ENCODE measurements at regions not wholly inside any gene's neighbourhood (a gene's known extent, or its start where the extent isn't known, plus 50 kb on each side); places are given as distances from the start of the nearest gene placed in this dataset.

GRCh38 chr18:56337507-56337906 is 300.9 kb downstream of the TXNL1 start:
- TF ChIP-seq BCLAF1 (IDR thresholded peaks at IDR 0.05; ENCODE audit: borderline replicate concordance in 1 of 2, control insufficient read depth in 1 of 2, low read depth in 2 of 2, low read length in 1 of 2), result no peak
- TF ChIP-seq CHD2 (IDR thresholded peaks at IDR 0.05; ENCODE audit: low read depth, low read length), result no peak
- TF ChIP-seq ZNF395 (CRISPR knock-in tag; IDR thresholded peaks at IDR 0.05), result no peak
- TF ChIP-seq C11orf30 (IDR thresholded peaks at IDR 0.05; ENCODE audit: low read depth), result no peak
- no peak for TF ChIP-seq RBM39 (optimal IDR thresholded peaks at IDR 0.05; ENCODE audit: low read depth, low read length)
- TF ChIP-seq ETV6 (IDR thresholded peaks at IDR 0.05; ENCODE audit: borderline replicate concordance in 1 of 2, low read depth in 2 of 2, low read length in 1 of 2), result no peak
- no peak for TF ChIP-seq ETV6 (CRISPR knock-in tag; IDR thresholded peaks at IDR 0.05; ENCODE audit: borderline replicate concordance)
- TF ChIP-seq TCF7L2 (IDR thresholded peaks at IDR 0.05; ENCODE audit: low read depth, low read length), result no peak
